WERI-Rb-1 (cell line): ENCODE measurements at regions not wholly inside any gene's neighbourhood (a gene's known extent, or its start where the extent isn't known, plus 50 kb on each side); places are given as distances from the start of the nearest gene placed in this dataset.

Experiments
- DNase-seq: peaks from one replicate; pipeline ENCODE4 v3.0.0-alpha.2; 2020
- H3K27ac ChIP-seq: fragments of 250-450 bp; sonication (Bioruptor Pico); 2 replicates; pipeline ENCODE4 v1.5.1; 2020; ENCODE audit warnings: mild to moderate bottlenecking, moderate library complexity
- H3K27me3 ChIP-seq: fragments of 250-450 bp; sonication (Bioruptor Pico); 2 replicates; pipeline ENCODE4 v1.5.1; 2021; ENCODE audit warnings: mild to moderate bottlenecking, low read depth, moderate library complexity; ENCODE audit not compliant: insufficient read depth, severe bottlenecking
- H3K36me3 ChIP-seq: fragments of 250-450 bp; sonication (Bioruptor Pico); 2 replicates; pipeline ENCODE4 v1.5.1; 2020; ENCODE audit warnings: mild to moderate bottlenecking, moderate library complexity
- H3K4me3 ChIP-seq: 2 replicates; pipeline ENCODE4 v1.5.1; 2011; ENCODE audit warnings: low read depth, mild to moderate bottlenecking, control low read depth, low read length
- H3K9me3 ChIP-seq: fragments of 250-450 bp; sonication (Bioruptor Pico); 2 replicates; pipeline ENCODE4 v1.5.1; 2021; ENCODE audit warnings: mild to moderate bottlenecking, moderate library complexity; ENCODE audit not compliant: severe bottlenecking
- TF ChIP-seq, protein P1 (sequence below): IDR thresholded peaks from 2 replicates; pipeline ENCODE4 v1.5.1; 2011; ENCODE audit warnings: low read depth, mild to moderate bottlenecking, control low read depth, inconsistent platforms, low read length

DNA sequence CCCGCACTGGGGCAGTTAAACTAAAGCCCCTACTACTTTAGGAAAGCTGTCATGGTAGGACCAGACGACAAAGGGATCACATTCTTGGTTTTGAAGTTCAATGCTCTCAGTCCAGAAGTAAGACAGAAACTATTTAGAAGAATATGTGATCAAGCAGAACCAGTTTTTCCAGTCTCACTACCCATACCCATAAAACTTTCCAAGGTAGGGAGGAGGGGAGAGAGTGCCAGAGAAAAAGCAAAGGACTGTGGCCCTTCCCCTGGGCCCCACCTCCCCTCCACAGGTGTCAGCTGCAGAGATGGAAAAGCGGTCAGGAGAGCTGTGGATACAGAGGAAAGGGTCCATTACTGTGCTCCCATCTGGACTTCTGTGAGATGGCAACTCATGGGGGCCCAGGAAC is 587.1 kb downstream of the SOX6 start:
- H3K9me3 ChIP-seq = no peaks in the 10 kb centered on the region
- peaks cover 21% of the 10 kb centered on the region for H3K27me3 ChIP-seq

DNA sequence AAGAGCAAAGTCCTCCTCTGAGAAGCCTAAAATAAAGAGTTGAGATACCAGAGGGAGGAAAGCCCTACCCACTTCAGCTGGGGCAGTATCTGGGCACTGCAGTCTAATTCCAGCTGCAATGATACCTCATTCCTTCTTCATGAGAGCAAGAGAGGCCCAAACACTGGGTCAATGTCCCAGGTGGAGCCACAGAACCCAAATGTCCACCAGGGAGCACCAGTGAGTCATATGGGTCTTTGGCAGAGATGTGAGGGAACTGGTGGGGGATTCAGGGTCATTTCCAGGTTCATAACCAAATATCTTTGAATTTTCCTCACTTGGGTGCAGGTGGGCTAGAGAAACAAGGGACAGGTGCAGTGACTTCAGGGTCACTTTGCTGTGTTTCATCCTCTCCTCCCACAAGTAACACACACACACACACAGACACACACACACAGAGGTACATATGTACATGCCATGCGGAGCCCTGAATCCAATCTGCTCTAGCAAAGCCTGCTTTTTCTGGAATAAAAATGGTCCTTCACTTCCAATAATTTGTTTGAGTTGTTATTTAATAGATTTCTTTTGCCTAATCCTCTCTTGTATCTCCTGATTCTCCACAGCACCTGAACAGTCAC is 585.4 kb downstream of the SOX6 start:
- H3K9me3 ChIP-seq = no peaks in the 10 kb centered on the region
- no peak overlapping the region for H3K27ac ChIP-seq
- no peak overlapping the region for H3K4me3 ChIP-seq
- no peaks in the 10 kb centered on the region for H3K36me3 ChIP-seq
- DNase-seq = peak; percentile 54
- TF ChIP-seq, protein P1, sequence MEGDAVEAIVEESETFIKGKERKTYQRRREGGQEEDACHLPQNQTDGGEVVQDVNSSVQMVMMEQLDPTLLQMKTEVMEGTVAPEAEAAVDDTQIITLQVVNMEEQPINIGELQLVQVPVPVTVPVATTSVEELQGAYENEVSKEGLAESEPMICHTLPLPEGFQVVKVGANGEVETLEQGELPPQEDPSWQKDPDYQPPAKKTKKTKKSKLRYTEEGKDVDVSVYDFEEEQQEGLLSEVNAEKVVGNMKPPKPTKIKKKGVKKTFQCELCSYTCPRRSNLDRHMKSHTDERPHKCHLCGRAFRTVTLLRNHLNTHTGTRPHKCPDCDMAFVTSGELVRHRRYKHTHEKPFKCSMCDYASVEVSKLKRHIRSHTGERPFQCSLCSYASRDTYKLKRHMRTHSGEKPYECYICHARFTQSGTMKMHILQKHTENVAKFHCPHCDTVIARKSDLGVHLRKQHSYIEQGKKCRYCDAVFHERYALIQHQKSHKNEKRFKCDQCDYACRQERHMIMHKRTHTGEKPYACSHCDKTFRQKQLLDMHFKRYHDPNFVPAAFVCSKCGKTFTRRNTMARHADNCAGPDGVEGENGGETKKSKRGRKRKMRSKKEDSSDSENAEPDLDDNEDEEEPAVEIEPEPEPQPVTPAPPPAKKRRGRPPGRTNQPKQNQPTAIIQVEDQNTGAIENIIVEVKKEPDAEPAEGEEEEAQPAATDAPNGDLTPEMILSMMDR = peak; percentile 74
- H3K27me3 ChIP-seq = peaks cover 32% of the 10 kb centered on the region

More for the DNA sequence above, 587.1 kb downstream of the SOX6 start:
- Histone ChIP-seq H3K27ac (no peak overlapping the region), H3K4me3 (no peak overlapping the region), H3K36me3 (no peaks in the 10 kb centered on the region)
- no peak for DNase-seq
- TF ChIP-seq, protein P1 = no peak

DNA sequence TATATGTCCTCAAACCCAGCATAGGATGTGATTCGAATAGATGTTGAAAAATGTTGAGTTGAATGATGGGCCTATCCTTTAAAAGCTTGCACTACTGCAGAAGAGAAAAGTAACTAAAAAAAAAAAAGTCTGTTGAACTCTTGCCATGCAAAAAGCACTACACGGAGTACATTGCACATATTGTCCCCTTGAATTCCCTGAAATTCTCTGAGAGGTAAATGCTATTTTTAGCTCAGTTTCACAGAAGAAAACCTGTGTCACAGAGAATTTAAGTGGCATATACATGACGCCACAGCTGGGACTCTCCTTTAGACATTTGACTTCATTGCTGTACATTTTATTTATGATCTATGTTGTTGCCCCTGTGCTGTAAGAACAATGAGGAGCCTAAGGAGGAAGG is 583.8 kb downstream of the SOX6 start:
- no peaks in the 10 kb centered on the region for H3K36me3 ChIP-seq
- H3K9me3 ChIP-seq = no peaks in the 10 kb centered on the region
- TF ChIP-seq, protein P1 = no peak
- peaks cover 32% of the 10 kb centered on the region for H3K27me3 ChIP-seq
- H3K27ac ChIP-seq = no peak overlapping the region
- DNase-seq = no peak
- H3K4me3 ChIP-seq = no peak overlapping the region

DNA sequence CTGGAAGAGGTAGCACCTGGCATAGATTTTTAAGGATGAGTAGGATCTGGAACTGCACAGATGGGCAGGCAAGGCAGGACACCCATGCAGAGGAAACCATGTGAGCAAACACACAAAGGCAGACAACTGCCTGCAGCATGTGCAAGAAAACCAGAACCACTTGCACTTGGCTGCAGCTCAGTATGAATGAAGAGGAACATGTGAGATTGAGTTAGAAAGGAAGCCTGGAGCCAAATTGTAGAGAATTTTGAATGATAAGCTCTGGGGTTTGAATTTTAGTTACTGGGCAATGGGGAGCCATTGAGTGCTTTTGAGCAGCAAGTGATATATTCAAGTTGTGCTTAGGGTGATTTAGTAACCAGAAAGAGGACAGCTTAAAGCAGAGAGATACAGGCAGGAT is 583.4 kb downstream of the SOX6 start:
- no peak for DNase-seq
- H3K36me3 ChIP-seq = no peaks in the 10 kb centered on the region
- H3K27ac ChIP-seq = no peak overlapping the region
- H3K4me3 ChIP-seq = no peak overlapping the region
- H3K9me3 ChIP-seq = no peaks in the 10 kb centered on the region
- TF ChIP-seq, protein P1 = no peak
- H3K27me3 ChIP-seq = peaks cover 32% of the 10 kb centered on the region

DNA sequence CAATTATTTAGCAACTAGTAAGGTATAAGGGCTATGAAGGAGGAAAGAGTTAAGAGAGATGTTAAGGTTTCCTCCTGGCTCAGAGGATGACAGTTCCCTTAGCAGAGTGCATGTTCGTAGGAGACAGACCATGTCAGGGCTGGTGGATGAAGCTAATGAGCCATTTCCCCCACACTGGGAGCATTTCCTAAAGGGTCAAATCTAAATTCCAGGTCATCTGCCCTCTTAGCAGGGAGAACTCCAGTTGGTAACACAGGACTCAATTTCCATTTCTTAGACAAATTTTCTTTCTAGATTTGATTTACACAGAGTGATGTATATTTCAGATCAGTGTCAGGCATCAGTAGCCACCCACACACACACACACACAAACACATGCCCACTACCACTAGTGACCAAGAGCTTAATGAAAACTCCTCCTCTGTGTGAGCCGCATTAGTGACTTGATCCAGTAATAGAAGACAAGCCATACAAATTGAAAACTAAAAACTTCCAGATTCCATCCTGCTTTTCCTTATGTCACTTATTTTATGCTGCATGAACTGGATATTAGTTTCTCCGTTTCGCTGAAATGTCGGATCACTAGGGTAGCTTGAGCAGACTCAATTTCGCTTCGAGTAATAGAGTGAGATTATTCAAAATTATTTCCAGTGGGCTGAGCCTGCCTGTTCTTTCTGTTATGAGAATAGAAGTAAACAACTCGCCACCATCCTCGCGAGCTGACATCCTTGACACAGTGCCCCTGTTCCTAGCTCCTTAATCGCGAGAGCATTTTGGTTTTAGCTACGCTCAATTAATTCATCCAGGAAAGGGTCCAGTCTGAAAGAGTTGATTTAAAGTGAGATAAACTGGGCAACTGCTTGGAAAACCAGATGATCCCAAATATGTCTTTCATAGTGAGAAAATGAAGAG is 582.6 kb downstream of the SOX6 start:
- Histone ChIP-seq H3K9me3 (no peaks in the 10 kb centered on the region), H3K27me3 (peaks cover 39% of the 10 kb centered on the region), H3K36me3 (no peaks in the 10 kb centered on the region), H3K4me3 (no peak overlapping the region), H3K27ac (no peak overlapping the region)
- DNase-seq = no peak
- TF ChIP-seq, protein P1 = no peak
